ENCODE measurements at regions not wholly inside any gene's neighbourhood (a gene's known extent, or its start where the extent isn't known, plus 50 kb on each side); places are given as distances from the start of the nearest gene placed in this dataset.

DNA sequence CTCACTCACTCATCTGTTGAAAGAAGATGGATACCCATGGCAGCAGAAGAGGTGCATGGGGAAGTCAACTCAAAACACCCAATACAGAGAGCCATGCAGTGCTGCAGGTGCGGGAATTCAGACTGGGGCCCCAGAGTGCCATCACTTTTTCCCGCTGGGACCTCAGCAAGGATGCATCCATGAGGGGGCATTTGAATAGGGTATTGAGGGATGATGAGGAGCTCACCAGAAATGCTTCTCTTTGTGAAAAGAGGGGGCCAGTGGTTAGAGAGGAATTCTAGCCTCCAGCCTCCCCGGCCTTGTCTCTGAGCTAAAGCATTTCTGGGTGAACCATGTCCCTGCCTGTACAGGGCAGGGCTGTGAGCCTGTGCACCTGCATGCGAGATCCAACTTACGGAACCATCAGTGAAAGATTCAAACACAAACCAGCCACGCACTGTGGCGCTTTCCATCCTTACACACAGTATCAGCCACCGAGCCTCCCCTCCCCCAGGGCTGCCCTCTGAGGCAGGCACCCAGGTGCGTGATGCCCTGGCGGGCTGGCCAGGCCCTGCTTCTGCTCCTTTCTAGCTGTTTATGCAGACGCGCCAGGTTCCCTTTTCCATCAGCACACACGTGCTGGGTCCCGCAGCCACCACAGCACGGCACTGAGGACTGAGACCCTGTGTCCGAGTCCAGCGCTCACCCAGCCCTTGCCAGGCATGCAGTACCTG, 1177.2 kb downstream of the BRD1 start:
- no peaks in the 10 kb centered on the region for H3K36me3 ChIP-seq (ENCODE audit: insufficient read depth)
- H3K27me3 ChIP-seq (ENCODE audit: insufficient read depth) = no peaks in the 10 kb centered on the region
- no peak for ATAC-seq
- no peaks in the 10 kb centered on the region for H3F3A ChIP-seq (replicated peaks; ENCODE audit: low read depth)
- H3K4me1 ChIP-seq (ENCODE audit: insufficient read depth) = no peaks in the 10 kb centered on the region
- no peak overlapping the region for H3K27ac ChIP-seq (ENCODE audit: low read depth)
- H3K79me2 ChIP-seq (replicated peaks; ENCODE audit: insufficient read depth) = no peaks in the 10 kb centered on the region
- H3K27ac Mint-ChIP-seq = no peak overlapping the region
- H3K36me3 Mint-ChIP-seq (ENCODE audit: low read depth) = peaks cover 3% of the 10 kb centered on the region; the same call in 1 of the 3 replicates
- no peaks in the 10 kb centered on the region for H3K9me2 ChIP-seq (ENCODE audit: insufficient read depth)
- DNase-seq (ENCODE audit: low spot score) = no peak
- H3K27me3 Mint-ChIP-seq (ENCODE audit: insufficient read depth, low read depth, poor library complexity) = peaks cover 5% of the 10 kb centered on the region
- H3K9me3 Mint-ChIP-seq = no peaks in the 10 kb centered on the region
- H3K4me2 ChIP-seq = no peak overlapping the region
- H3K4me3 Mint-ChIP-seq = no peak overlapping the region
- TF ChIP-seq EZH2 (IDR thresholded peaks at IDR 0.05; ENCODE audit: low read depth, unreplicated experiment) (no peak), CREB1 (CRISPR knock-in tag; IDR thresholded peaks at IDR 0.05; ENCODE audit: low read depth) (no peak), EZH2phosphoT487 (IDR thresholded peaks at IDR 0.05; ENCODE audit: unreplicated experiment) (no peak), ZNF114 (CRISPR knock-in tag; IDR thresholded peaks at IDR 0.05) (no peak), POLR2AphosphoS5 (IDR thresholded peaks at IDR 0.05; ENCODE audit: low read depth) (no peak), ZNF462 (CRISPR knock-in tag; IDR thresholded peaks at IDR 0.05) (no peak), REST (IDR thresholded peaks at IDR 0.05; ENCODE audit: unreplicated experiment) (no peak), NANOG (IDR thresholded peaks at IDR 0.05; ENCODE audit: borderline replicate concordance) (no peak), JUNB (IDR thresholded peaks at IDR 0.05; ENCODE audit: unreplicated experiment) (no peak), ETS1 (IDR thresholded peaks at IDR 0.05) (no peak), STAT1 (IDR thresholded peaks at IDR 0.05; ENCODE audit: unreplicated experiment) (no peak), ZNF331 (CRISPR knock-in tag; IDR thresholded peaks at IDR 0.05; ENCODE audit: low read depth) (no peak)
- TF ChIP-seq, protein P1, sequence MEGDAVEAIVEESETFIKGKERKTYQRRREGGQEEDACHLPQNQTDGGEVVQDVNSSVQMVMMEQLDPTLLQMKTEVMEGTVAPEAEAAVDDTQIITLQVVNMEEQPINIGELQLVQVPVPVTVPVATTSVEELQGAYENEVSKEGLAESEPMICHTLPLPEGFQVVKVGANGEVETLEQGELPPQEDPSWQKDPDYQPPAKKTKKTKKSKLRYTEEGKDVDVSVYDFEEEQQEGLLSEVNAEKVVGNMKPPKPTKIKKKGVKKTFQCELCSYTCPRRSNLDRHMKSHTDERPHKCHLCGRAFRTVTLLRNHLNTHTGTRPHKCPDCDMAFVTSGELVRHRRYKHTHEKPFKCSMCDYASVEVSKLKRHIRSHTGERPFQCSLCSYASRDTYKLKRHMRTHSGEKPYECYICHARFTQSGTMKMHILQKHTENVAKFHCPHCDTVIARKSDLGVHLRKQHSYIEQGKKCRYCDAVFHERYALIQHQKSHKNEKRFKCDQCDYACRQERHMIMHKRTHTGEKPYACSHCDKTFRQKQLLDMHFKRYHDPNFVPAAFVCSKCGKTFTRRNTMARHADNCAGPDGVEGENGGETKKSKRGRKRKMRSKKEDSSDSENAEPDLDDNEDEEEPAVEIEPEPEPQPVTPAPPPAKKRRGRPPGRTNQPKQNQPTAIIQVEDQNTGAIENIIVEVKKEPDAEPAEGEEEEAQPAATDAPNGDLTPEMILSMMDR (conservative IDR thresholded peaks at IDR 0.05; ENCODE audit: low read depth in 2 of 2) = no peak
- no peak overlapping the region for H3K4me3 ChIP-seq
- no peaks in the 10 kb centered on the region for H4K20me1 ChIP-seq (replicated peaks; ENCODE audit: insufficient read depth)
- no peaks in the 10 kb centered on the region; the same call in 2 of the 3 replicates for H3K4me1 Mint-ChIP-seq
- no peak overlapping the region for H2AFZ ChIP-seq

All from GM23338 (cell line).